Neural crest cell (in vitro differentiated cells): ENCODE measurements at regions not wholly inside any gene's neighbourhood (a gene's known extent, or its start where the extent isn't known, plus 50 kb on each side); places are given as distances from the start of the nearest gene placed in this dataset.

Experiments
- DNase-seq: peaks from one replicate; pipeline ENCODE4 v3.0.0; 2021; ENCODE audit warnings: low read depth, mixed read lengths, low spot score
- H3K27ac Mint-ChIP-seq: one replicate; pipeline ENCODE4 v1.8.0; 2021; ENCODE audit warnings: mild to moderate bottlenecking, mixed read lengths; ENCODE audit not compliant: unreplicated experiment
- H3K27me3 Mint-ChIP-seq: 2 replicates; pipeline ENCODE4 v1.8.0; 2021; ENCODE audit warnings: low read depth, mild to moderate bottlenecking, mixed read lengths
- H3K36me3 Mint-ChIP-seq: 2 replicates; pipeline ENCODE4 v1.8.0; 2021; ENCODE audit warnings: low read depth, mild to moderate bottlenecking, mixed read lengths
- H3K4me1 Mint-ChIP-seq: 2 replicates; pipeline ENCODE4 v1.8.0; 2021; ENCODE audit warnings: mixed read lengths
- H3K4me3 Mint-ChIP-seq: one replicate; pipeline ENCODE4 v1.8.0; 2021; ENCODE audit warnings: mild to moderate bottlenecking, mixed read lengths
- H3K9me3 Mint-ChIP-seq: 2 replicates; pipeline ENCODE4 v1.8.0; 2021; ENCODE audit warnings: mixed read lengths
- TF ChIP-seq, protein P1 (sequence below): fragments of 200-600 bp; sonication (generic); conservative IDR thresholded peaks from 2 replicates; pipeline ENCODE4 v1.5.0; 2021; ENCODE audit warnings: antibody characterized with exemption, mild to moderate bottlenecking

DNA sequence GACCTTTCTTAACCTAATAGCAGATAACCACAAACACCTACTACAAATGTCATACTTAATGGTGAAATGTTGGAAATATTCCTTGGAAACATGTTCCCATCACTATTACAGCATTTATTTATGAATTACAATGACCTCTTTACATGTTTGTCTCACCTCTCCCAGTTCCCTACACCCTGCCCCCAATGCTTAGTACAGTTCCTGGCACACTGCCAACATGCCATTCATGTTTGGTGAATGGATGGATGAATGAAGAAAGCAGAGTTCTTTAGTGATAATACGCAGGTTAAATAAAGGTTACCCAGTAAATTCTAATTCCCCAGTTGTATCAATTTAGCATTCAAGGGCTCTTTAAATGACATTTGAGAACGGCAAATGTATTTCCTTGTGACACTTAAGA, 259.9 kb upstream of the ATP11B start:
- Mint-ChIP-seq H3K4me3 (no peak overlapping the region), H3K9me3 (peaks cover 11% of the 10 kb centered on the region), H3K27me3 (no peaks in the 10 kb centered on the region), H3K4me1 (peaks cover 11% of the 10 kb centered on the region), H3K27ac (no peak overlapping the region), H3K36me3 (peaks cover 5% of the 10 kb centered on the region)
- no peak for DNase-seq
- TF ChIP-seq, protein P1, sequence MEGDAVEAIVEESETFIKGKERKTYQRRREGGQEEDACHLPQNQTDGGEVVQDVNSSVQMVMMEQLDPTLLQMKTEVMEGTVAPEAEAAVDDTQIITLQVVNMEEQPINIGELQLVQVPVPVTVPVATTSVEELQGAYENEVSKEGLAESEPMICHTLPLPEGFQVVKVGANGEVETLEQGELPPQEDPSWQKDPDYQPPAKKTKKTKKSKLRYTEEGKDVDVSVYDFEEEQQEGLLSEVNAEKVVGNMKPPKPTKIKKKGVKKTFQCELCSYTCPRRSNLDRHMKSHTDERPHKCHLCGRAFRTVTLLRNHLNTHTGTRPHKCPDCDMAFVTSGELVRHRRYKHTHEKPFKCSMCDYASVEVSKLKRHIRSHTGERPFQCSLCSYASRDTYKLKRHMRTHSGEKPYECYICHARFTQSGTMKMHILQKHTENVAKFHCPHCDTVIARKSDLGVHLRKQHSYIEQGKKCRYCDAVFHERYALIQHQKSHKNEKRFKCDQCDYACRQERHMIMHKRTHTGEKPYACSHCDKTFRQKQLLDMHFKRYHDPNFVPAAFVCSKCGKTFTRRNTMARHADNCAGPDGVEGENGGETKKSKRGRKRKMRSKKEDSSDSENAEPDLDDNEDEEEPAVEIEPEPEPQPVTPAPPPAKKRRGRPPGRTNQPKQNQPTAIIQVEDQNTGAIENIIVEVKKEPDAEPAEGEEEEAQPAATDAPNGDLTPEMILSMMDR: no peak

- TF ChIP-seq, protein P1: no peak
- H3K9me3 Mint-ChIP-seq: no peaks in the 10 kb centered on the region
- peaks cover 2% of the 10 kb centered on the region for H3K27me3 Mint-ChIP-seq
Measured at GRCh38 chr3:182544542-182544941, 248.8 kb upstream of the ATP11B start.

GRCh38 chr3:182562274-182562673, 231.0 kb upstream of the ATP11B start:
- no peak overlapping the region for H3K27ac Mint-ChIP-seq
- no peak overlapping the region for H3K4me3 Mint-ChIP-seq
- no peaks in the 10 kb centered on the region for H3K27me3 Mint-ChIP-seq
- TF ChIP-seq, protein P1: no peak
- peaks cover 28% of the 10 kb centered on the region for H3K4me1 Mint-ChIP-seq
- H3K9me3 Mint-ChIP-seq: peaks cover 18% of the 10 kb centered on the region
- H3K36me3 Mint-ChIP-seq: peaks cover 15% of the 10 kb centered on the region
- no peak for DNase-seq

More at GRCh38 chr3:182544542-182544941, 248.8 kb upstream of the ATP11B start:
- no peak overlapping the region for H3K27ac Mint-ChIP-seq
- H3K36me3 Mint-ChIP-seq: no peaks in the 10 kb centered on the region
- no peaks in the 10 kb centered on the region for H3K4me1 Mint-ChIP-seq
- no peak overlapping the region for H3K4me3 Mint-ChIP-seq
- DNase-seq: no peak

- Mint-ChIP-seq H3K4me1 (peaks cover 63% of the 10 kb centered on the region), H3K27ac (peak overlapping the region; percentile 82), H3K9me3 (no peaks in the 10 kb centered on the region)
Measured at GRCh38 chr3:182565916-182566796, 227.1 kb upstream of the ATP11B start.

DNA sequence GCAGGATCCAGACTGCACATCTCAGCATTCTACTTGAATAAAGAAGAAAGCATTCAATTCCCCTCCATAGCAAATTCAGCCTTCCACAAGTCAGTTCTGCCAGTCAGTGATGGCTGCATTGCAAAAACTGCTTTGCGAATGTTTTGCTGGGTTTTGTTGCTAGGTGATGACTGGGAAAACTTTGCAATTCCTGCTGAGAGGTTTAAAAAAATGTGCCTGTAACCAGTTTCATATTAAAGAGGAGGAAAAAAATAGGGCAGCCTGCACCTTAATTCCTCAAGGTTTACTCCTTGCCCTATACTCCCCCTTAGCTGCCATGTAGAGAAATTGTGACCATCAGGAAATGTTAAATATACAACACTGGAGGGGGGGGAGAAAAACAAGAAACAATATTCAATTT, 225.6 kb upstream of the ATP11B start:
- Mint-ChIP-seq H3K27ac (peak overlapping the region; percentile 82), H3K9me3 (no peaks in the 10 kb centered on the region)

More at GRCh38 chr3:182565916-182566796, 227.1 kb upstream of the ATP11B start:
- H3K36me3 Mint-ChIP-seq: no peaks in the 10 kb centered on the region
- no peaks in the 10 kb centered on the region for H3K27me3 Mint-ChIP-seq
- TF ChIP-seq, protein P1: no peak
- no peak overlapping the region for H3K4me3 Mint-ChIP-seq
- DNase-seq: no peak

More for the DNA sequence above, 225.6 kb upstream of the ATP11B start:
- peaks cover 63% of the 10 kb centered on the region for H3K4me1 Mint-ChIP-seq
- peak overlapping the region; percentile 8 for H3K4me3 Mint-ChIP-seq
- DNase-seq: no peak
- H3K27me3 Mint-ChIP-seq: no peaks in the 10 kb centered on the region
- no peaks in the 10 kb centered on the region for H3K36me3 Mint-ChIP-seq
- TF ChIP-seq, protein P1: no peak
